Thyroid gland (tissue), 4 donors: ENCODE measurements at regions not wholly inside any gene's neighbourhood (a gene's known extent, or its start where the extent isn't known, plus 50 kb on each side); places are given as distances from the start of the nearest gene placed in this dataset.

Source experiments
- CTCF ChIP-seq, 6 experiments: fragments of 200-600 bp in 3 of 6; fragments of 450-650 bp in 3 of 6; sonication (generic) in 3 of 6; IDR thresholded peaks; one replicate each; pipeline ENCODE4 v1.5.1; 2016 to 2019; ENCODE audit warnings: antibody characterized with exemption in 6 of 6, mild to moderate bottlenecking in 2 of 6, inconsistent platforms in 1 of 6, moderate library complexity in 1 of 6
- POLR2A ChIP-seq, 2 donors: fragments of 450-650 bp; IDR thresholded peaks; one replicate each; pipeline ENCODE4 v1.6.1; 2017; ENCODE audit warnings: antibody characterized with exemption in 2 of 2, mild to moderate bottlenecking in 2 of 2, moderate library complexity in 1 of 2

- TF ChIP-seq CTCF (IDR thresholded peaks at IDR 0.05) (no peak), POLR2A (IDR thresholded peaks at IDR 0.05) (no peak)
These were observed 241.1 kb upstream of the ZNF507 start for GRCh38 chr19:32104153-32104849.
